Fibroblast of skin of scalp (primary cell): ENCODE measurements at regions not wholly inside any gene's neighbourhood (a gene's known extent, or its start where the extent isn't known, plus 50 kb on each side); places are given as distances from the start of the nearest gene placed in this dataset.
A peak's percentile ranks its signal among the peaks of the same experiment; 100 is the strongest.
"Not testable (repeated sequence)": the region's sequence is repeated elsewhere in the genome, so short reads cannot be mapped to it uniquely, and the experiment has no call there.

ENCODE experiments used
- DNase-seq: peaks from one replicate; pipeline ENCODE4 v3.0.0-alpha.2; 2013

- DNase-seq: peak; percentile 40
These were observed 282.5 kb downstream of the INHBA start for GRCh38 chr7:41420421-41420820.

- DNase-seq: no peak
These were observed 284.6 kb downstream of the INHBA start for GRCh38 chr7:41418337-41418736.

- DNase-seq: peak; percentile 76
These were observed 286.7 kb downstream of the INHBA start for GRCh38 chr7:41416208-41416595.

GRCh38 chr7:41415471-41416207 is 287.3 kb downstream of the INHBA start:
- DNase-seq: peak; percentile 36

GRCh38 chr7:41415051-41415450 is 287.8 kb downstream of the INHBA start:
- DNase-seq: no peak

GRCh38 chr7:41404375-41405074 is 298.4 kb downstream of the INHBA start:
- peak; percentile 30 for DNase-seq

- DNase-seq: no peak
These were observed 299.6 kb downstream of the INHBA start for GRCh38 chr7:41403291-41403690.

- no peak for DNase-seq
These were observed 301.1 kb downstream of the INHBA start for GRCh38 chr7:41401833-41402232.

GRCh38 chr7:41399171-41399570 is 303.7 kb downstream of the INHBA start:
- no peak for DNase-seq

- DNase-seq: no peak
These were observed 311.1 kb downstream of the INHBA start for GRCh38 chr7:41391818-41392217.

GRCh38 chr7:41388933-41389332 is 314.0 kb downstream of the INHBA start:
- not testable (repeated sequence) for DNase-seq

- no peak for DNase-seq
These were observed 316.9 kb downstream of the INHBA start for GRCh38 chr7:41385996-41386395.

GRCh38 chr7:41384418-41384817 is 318.5 kb downstream of the INHBA start:
- DNase-seq: no peak

GRCh38 chr7:41383596-41383995 is 319.3 kb downstream of the INHBA start:
- peak; percentile 26 for DNase-seq

- peak; percentile 36 for DNase-seq
These were observed 324.7 kb downstream of the INHBA start for GRCh38 chr7:41378156-41378555.

GRCh38 chr7:41375582-41375981 is 327.3 kb downstream of the INHBA start:
- peak; percentile 18 for DNase-seq

- no peak for DNase-seq
These were observed 328.6 kb downstream of the INHBA start for GRCh38 chr7:41374150-41374848.

GRCh38 chr7:41367967-41368882 is 334.7 kb downstream of the INHBA start:
- peak; percentile 32 for DNase-seq

- no peak for DNase-seq
These were observed 351.8 kb downstream of the INHBA start for GRCh38 chr7:41351091-41351490.

- no peak for DNase-seq
These were observed 356.0 kb downstream of the INHBA start for GRCh38 chr7:41346878-41347277.

- DNase-seq: no peak
These were observed 362.8 kb downstream of the INHBA start for GRCh38 chr7:41339913-41340676.

- no peak for DNase-seq
These were observed 365.9 kb downstream of the INHBA start for GRCh38 chr7:41336981-41337380.
